HepG2 (cell line): ENCODE measurements at regions not wholly inside any gene's neighbourhood (a gene's known extent, or its start where the extent isn't known, plus 50 kb on each side); places are given as distances from the start of the nearest gene placed in this dataset.

Experiments used
- ATAC-seq: fragments of 200-7000 bp; cut with Tn5 transposase; 3 replicates; pipeline ENCODE4 v1.9.1; 2020; ENCODE audit warnings: mild to moderate bottlenecking, moderate library complexity
- BruUV-seq: library from RNA; stranded (reverse); fragments of 400-500 nt; replicated peaks from 2 replicates; lab custom pipeline; 2021; lab: Mats Ljungman, UMichigan
- CTCF ChIA-PET: fragments of 300-600 bp; formaldehyde crosslinking; extraction: SDS; loops from one replicate; lab custom pipeline; 2021; ENCODE audit warnings: low total read pairs, inconsistent platforms, low intra/inter-chr PET ratio; lab: Yijun Ruan, JAX
- POLR2A ChIA-PET: fragments of 350-600 bp; sonication (Branson Sonifier 250); formaldehyde crosslinking; loops from one replicate; lab custom pipeline; 2020; ENCODE audit warnings: antibody characterized with exemption, inconsistent platforms; lab: Yijun Ruan, JAX
- DNase-seq: peaks from one replicate; pipeline ENCODE4 v3.0.0-alpha.2; 2015; ENCODE audit warnings: low spot score
- FAIRE-seq: peaks from 3 replicates; lab custom pipeline; 2011; peaks lifted over from hg19 to GRCh38; lab: Jason Lieb, UNC
- H2AFZ ChIP-seq: one replicate; pipeline ENCODE4 v1.6.1; 2011; ENCODE audit warnings: low read length, inconsistent platforms
- H3K27ac ChIP-seq: fragments of 300-600 bp; 3 replicates; pipeline ENCODE4 v1.8.0; 2011; ENCODE audit warnings: mixed run types, mild to moderate bottlenecking, mixed read lengths, low read length, inconsistent platforms; ENCODE audit not compliant: insufficient read depth; ENCODE audit errors: extremely low read length
- H3K27me3 ChIP-seq, 2 experiments: fragments of 200-600 bp in 1 of 2; 2 replicates in 1 of 2; 3 replicates in 1 of 2; pipeline versions ENCODE4 v1.6.0 to v1.8.0; 2011; ENCODE audit warnings: low read length in 2 of 2, mild to moderate bottlenecking in 2 of 2, moderate library complexity in 2 of 2, inconsistent platforms in 1 of 2; ENCODE audit not compliant: insufficient read depth in 2 of 2, control insufficient read depth in 1 of 2
- H3K36me3 ChIP-seq, 2 experiments: fragments of 200-600 bp in 1 of 2; replicated peaks in 1 of 2; 2 replicates in 1 of 2; 3 replicates in 1 of 2; pipeline versions ENCODE4 v1.5.1 to v1.8.0; 2011; ENCODE audit warnings: low read length in 2 of 2, inconsistent platforms in 1 of 2; ENCODE audit not compliant: insufficient read depth in 2 of 2, control insufficient read depth in 1 of 2
- H3K4me1 ChIP-seq: 2 replicates; pipeline ENCODE4 v1.5.1; 2012; ENCODE audit warnings: low read length, inconsistent platforms; ENCODE audit not compliant: insufficient read depth
- H3K4me2 ChIP-seq: 2 replicates; pipeline ENCODE4 v1.6.0; 2011; ENCODE audit warnings: low read depth, low read length, inconsistent platforms
- H3K4me3 ChIP-seq, 3 experiments: fragments of 200-600 bp in 1 of 3; sonication (generic), shearing (Covaris generic) in 1 of 3; replicated peaks in 1 of 3; 2 replicates each; pipeline ENCODE4 v1.5.1; 2011 to 2016; ENCODE audit warnings: low read length in 3 of 3, inconsistent platforms in 2 of 3, low read depth in 2 of 3, mild to moderate bottlenecking in 2 of 3, control low read depth in 1 of 3, mixed read lengths in 1 of 3; ENCODE audit not compliant: insufficient read depth in 1 of 3
- H3K79me2 ChIP-seq: one replicate; pipeline ENCODE4 v1.6.1; 2011; ENCODE audit warnings: low read length, inconsistent platforms; ENCODE audit not compliant: insufficient read depth
- H3K9ac ChIP-seq: 2 replicates; pipeline ENCODE4 v1.6.0; 2011; ENCODE audit warnings: mild to moderate bottlenecking, low read depth, low read length, inconsistent platforms; ENCODE audit not compliant: insufficient read depth
- H3K9me3 ChIP-seq: 2 replicates; pipeline ENCODE4 v1.5.1; 2012; ENCODE audit warnings: mild to moderate bottlenecking, low read length
- H4K20me1 ChIP-seq: 2 replicates; pipeline ENCODE4 v1.6.0; 2011; ENCODE audit warnings: inconsistent platforms, mild to moderate bottlenecking, low read length, moderate library complexity; ENCODE audit not compliant: insufficient read depth
- CEBPZ ChIP-seq: IDR thresholded peaks from 2 replicates; pipeline ENCODE4 v1.6.1; 2012; ENCODE audit warnings: low read length, improper control_type of control experiment
- KAT7 ChIP-seq: IDR thresholded peaks from 2 replicates; pipeline ENCODE4 v1.6.1; 2018; ENCODE audit warnings: borderline replicate concordance, missing compliant biosample characterization
- PAF1 ChIP-seq: IDR thresholded peaks from 2 replicates; pipeline ENCODE4 v1.6.1; 2016; ENCODE audit warnings: missing genetic modification reagents, missing compliant biosample characterization
- RFX3 ChIP-seq: IDR thresholded peaks from 2 replicates; pipeline ENCODE4 v1.6.1; 2016; ENCODE audit warnings: missing biosample characterization, missing genetic modification reagents
- TBX2 ChIP-seq: sonication (generic); formaldehyde crosslinking; IDR thresholded peaks from 2 replicates; pipeline ENCODE4 v1.5.0; 2020; ENCODE audit warnings: missing genetic modification reagents, mild to moderate bottlenecking, borderline replicate concordance
- TSC22D2 ChIP-seq: sonication (generic); formaldehyde crosslinking; IDR thresholded peaks from 2 replicates; pipeline ENCODE4 v1.5.1; 2020; ENCODE audit warnings: missing genetic modification reagents, mild to moderate bottlenecking, borderline replicate concordance
- USF2 ChIP-seq, 2 experiments: sonication (generic) in 1 of 2; formaldehyde crosslinking in 1 of 2; IDR thresholded peaks; 2 replicates each; pipeline versions ENCODE4 v1.5.1 to v1.6.1; 2011 to 2020; ENCODE audit warnings: borderline replicate concordance in 1 of 2, low read depth in 1 of 2, low read length in 1 of 2, mild to moderate bottlenecking in 1 of 2, missing genetic modification reagents in 1 of 2, moderate library complexity in 1 of 2
- ZFP41 ChIP-seq: sonication (generic); formaldehyde crosslinking; IDR thresholded peaks from 2 replicates; pipeline ENCODE4 v1.4.0; 2020; ENCODE audit warnings: mild to moderate bottlenecking, missing genetic modification reagents, borderline replicate concordance
- ZNF292 ChIP-seq: sonication (generic); formaldehyde crosslinking; IDR thresholded peaks from 2 replicates; pipeline ENCODE4 v1.8.1; 2022; ENCODE audit warnings: mild to moderate bottlenecking, low read depth, missing genetic modification reagents, borderline replicate concordance
- ZNF367 ChIP-seq: sonication (generic); formaldehyde crosslinking; IDR thresholded peaks from 2 replicates; pipeline ENCODE4 v1.4.0; 2020; ENCODE audit warnings: missing genetic modification reagents, borderline replicate concordance
- ZNF431 ChIP-seq: sonication (generic); formaldehyde crosslinking; IDR thresholded peaks from 2 replicates; pipeline ENCODE4 v1.9.0; 2022; ENCODE audit warnings: missing genetic modification reagents, low read depth, mild to moderate bottlenecking, borderline replicate concordance
- ZNF580 ChIP-seq: IDR thresholded peaks from 2 replicates; pipeline ENCODE4 v1.6.1; 2016; ENCODE audit warnings: low read depth, borderline replicate concordance
- ZNF619 ChIP-seq: sonication (generic); formaldehyde crosslinking; IDR thresholded peaks from 2 replicates; pipeline ENCODE4 v1.4.0; 2020; ENCODE audit warnings: mild to moderate bottlenecking, missing genetic modification reagents
- ZNF773 ChIP-seq: sonication (generic); formaldehyde crosslinking; IDR thresholded peaks from 2 replicates; pipeline ENCODE4 v1.4.0; 2020; ENCODE audit warnings: missing genetic modification reagents, borderline replicate concordance
- WGBS: methylation state at CpG from one replicate; pipeline ENCODE4 v1.1.6; 2017; ENCODE audit warnings: low lambda C conversion rate; 5-methylcytosine and 5-hydroxymethylcytosine counted together
- in situ Hi-C: cut with HindIII; loops from 2 replicates; pipeline ENCODE4 v1.10.0; 2017; ENCODE audit warnings: low pct_unique_long_range_greater_than_20kb; ENCODE audit not compliant: extremely low pct_ligation_motif_present
- intact Hi-C: fragments of 100-400 bp; cut with micrococcal nuclease; formaldehyde crosslinking; loops from one replicate; pipeline ENCODE4 v1.10.0; 2022; ENCODE audit not compliant: unreplicated experiment

- H3K9me3 ChIP-seq: no peaks in the 10 kb centered on the region
- no peak overlapping the region for H3K27ac ChIP-seq
- DNase-seq (no peak), FAIRE-seq (no peak), ATAC-seq (no peak)
- H3K9ac ChIP-seq: no peak overlapping the region
- H3K27me3 ChIP-seq: peaks cover 0 to 13% of the 10 kb centered on the region in 2 experiments; a peak in 1 of 5 replicates
- in situ Hi-C loops (no loop called here), intact Hi-C loops (no loop called here)
- ChIA-PET POLR2A (no interaction called here), CTCF (no interaction called here)
- no TSS peak for BruUV-seq
- no peaks in the 10 kb centered on the region for H4K20me1 ChIP-seq
- H3K4me2 ChIP-seq: no peak overlapping the region
- WGBS: 0% methylated on average over 4 of the region's 4 CpGs
- H3K4me1 ChIP-seq: no peaks in the 10 kb centered on the region
- H3K79me2 ChIP-seq: no peaks in the 10 kb centered on the region
- H3K36me3 ChIP-seq: no peaks in the 10 kb centered on the region
- no peak overlapping the region for H3K4me3 ChIP-seq
- H2AFZ ChIP-seq: no peak overlapping the region
- no peak for TF ChIP-seq TBX2
- TF ChIP-seq TSC22D2: no peak
- no peak for TF ChIP-seq CEBPZ
- TF ChIP-seq ZNF292 (CRISPR knock-in tag): no peak
- TF ChIP-seq PAF1 (CRISPR knock-in tag): no peak
- no peak for TF ChIP-seq ZNF580 (CRISPR knock-in tag)
- no peak for TF ChIP-seq ZNF773 (CRISPR knock-in tag)
- no peak for TF ChIP-seq ZNF619 (CRISPR knock-in tag)
- TF ChIP-seq USF2 (IDR thresholded peaks at IDR 0.05; ENCODE audit: low read depth, low read length): no peak
- TF ChIP-seq USF2 (CRISPR knock-in tag; IDR thresholded peaks at IDR 0.05; ENCODE audit: borderline replicate concordance): no peak
- no peak for TF ChIP-seq KAT7 (CRISPR knock-in tag)
- no peak for TF ChIP-seq ZNF431 (CRISPR knock-in tag)
- TF ChIP-seq ZFP41 (CRISPR knock-in tag): no peak
- TF ChIP-seq RFX3 (CRISPR knock-in tag): no peak
- TF ChIP-seq ZNF367 (CRISPR knock-in tag): no peak
These were observed 215.2 kb upstream of the NOCT start for GRCh38 chr4:138800421-138800820.
